Fibroblast of skin of left quadriceps (primary cell): ENCODE measurements at regions not wholly inside any gene's neighbourhood (a gene's known extent, or its start where the extent isn't known, plus 50 kb on each side); places are given as distances from the start of the nearest gene placed in this dataset.

Experiments
- DNase-seq, 2 experiments: peaks; one replicate each; pipeline ENCODE4 v3.0.0-alpha.2; 2013; ENCODE audit warnings: low read depth in 2 of 2

DNA sequence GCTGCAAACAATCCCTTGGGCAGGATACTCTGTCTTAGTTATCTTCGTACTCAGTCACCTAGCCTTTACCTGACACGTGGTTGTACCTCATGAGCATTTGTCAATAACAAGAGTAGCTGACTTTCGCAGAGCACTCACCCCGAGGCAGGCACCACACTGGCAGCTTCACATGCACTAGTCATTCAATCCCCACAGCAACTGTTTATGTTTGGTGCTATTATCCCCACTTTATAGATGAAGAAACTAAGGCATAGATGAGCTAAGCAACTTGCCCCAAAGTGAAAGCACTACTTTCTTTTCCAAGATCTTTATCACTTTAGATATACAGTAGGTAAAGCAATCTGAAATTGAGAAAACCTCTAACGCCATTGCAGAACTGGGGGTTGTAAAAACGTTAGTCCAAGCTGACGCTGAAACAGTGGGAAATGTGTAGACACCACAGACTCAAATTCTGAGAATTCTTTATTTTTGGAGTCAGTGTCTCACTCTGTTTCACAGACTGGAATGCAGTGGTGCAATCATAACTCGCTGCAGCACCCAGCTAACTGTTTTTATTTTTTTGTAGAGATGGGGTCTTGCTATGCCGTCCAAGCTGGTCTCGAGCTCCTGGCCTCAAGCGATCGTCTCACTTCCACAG is 446.0 kb downstream of the FOXO1 start:
- no peak for DNase-seq

DNA sequence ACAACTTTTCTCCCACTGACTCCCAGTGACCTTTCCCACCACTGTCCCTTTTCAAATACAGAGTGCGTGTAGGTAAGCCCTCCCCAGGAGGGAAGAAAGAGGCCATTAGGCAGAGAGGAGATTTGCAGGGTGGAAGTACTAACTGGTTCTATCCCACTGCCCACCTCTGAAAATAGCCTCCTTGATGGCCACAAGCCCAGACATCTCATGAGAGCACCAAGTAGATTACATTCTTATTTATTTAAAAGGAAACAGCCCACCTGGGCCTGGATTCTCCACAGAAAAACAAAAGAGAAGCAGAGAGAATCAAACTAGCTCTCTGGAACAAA is 445.3 kb downstream of the FOXO1 start:
- no peak for DNase-seq

DNA sequence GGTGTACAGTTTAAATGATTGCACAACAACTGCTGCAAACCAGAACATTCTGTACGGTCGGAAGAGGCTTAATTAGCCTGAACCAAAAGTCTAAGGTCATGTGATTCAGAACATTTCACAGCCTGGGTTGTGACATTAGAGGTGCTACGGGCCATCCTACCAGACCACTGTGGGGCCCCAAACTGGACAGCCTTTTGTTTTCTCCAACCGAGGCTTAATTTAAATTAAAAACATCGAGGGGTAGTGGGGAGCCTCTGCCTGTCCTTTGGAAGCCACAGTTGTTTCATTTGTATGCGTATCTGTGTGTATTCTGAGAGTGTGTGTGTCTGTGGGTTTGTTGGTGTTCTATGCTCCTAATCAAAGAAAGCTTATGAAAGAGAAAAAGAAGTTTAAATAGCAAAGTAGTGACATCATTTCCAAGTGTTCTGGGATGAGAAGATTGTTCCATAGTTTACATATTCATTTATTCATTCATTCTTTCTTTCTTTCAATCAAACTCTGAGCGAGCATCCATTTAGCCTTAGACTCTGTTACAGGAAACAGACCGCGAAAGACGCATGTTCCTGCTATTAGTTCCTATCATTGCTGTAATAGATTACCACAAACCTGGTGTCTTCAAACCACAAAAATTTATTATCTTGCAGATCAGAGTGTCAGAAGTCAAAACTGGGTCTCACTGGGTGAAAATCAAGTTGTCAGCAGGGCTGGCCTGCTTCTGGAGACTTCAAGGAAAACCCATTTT is 444.8 kb downstream of the FOXO1 start:
- peak; percentile 35 to 42 for DNase-seq

DNA sequence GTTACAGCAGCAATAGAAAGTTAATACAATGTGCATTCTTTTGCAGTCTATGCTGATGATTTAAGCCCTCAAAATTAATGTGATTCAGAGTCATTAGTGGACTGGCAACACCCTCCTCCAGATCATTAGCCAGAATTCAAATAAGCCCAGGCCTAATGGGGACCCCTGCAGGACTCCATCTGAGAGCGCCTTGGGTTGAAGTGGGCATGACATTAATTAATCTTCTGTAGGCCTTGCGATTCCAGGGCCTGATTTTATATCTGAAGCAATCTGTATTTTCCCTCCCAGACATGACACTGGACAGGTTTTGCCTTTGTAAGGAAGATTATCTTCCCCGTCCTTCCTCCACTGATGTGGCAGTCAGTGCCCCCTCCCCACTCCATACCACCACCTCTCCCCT is 442.9 kb downstream of the FOXO1 start:
- DNase-seq: no peak

DNA sequence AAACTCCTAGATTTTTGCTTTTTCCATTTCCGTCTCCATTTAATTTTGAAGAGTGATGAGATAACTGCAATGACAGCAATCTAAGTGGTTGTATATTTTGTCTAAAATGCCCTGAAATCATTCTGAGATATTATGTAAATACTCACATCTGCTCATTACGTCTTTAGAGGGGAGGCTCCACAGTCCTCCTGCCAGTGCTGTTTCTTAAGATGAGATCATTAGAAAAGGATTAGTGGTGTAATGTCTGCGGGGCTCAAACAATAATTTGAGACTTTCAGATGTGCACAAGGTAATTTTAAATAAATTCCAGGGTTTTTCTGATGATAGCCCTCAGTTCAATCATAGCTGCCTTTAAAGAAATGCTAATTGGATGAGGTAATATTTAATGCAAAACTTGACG is 437.9 kb downstream of the FOXO1 start:
- no peak for DNase-seq

DNA sequence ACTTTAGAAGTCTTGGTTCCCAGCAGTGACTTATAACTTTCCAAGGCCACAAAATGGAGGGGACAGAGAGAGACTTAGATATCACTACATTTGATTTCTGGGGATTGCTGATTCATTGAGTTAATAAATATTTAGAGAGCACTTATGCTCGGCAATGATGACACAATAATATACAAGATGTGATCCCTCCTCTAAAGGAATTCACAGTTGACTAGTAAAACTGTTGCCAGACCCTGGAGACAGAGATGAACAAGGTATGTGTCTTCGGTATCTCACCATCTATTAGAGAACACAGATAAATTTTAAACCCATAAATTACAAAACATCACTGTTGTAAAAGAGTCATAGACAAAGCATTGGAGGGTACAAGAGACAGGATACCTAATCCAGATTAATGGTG is 437.5 kb downstream of the FOXO1 start:
- no peak for DNase-seq

DNA sequence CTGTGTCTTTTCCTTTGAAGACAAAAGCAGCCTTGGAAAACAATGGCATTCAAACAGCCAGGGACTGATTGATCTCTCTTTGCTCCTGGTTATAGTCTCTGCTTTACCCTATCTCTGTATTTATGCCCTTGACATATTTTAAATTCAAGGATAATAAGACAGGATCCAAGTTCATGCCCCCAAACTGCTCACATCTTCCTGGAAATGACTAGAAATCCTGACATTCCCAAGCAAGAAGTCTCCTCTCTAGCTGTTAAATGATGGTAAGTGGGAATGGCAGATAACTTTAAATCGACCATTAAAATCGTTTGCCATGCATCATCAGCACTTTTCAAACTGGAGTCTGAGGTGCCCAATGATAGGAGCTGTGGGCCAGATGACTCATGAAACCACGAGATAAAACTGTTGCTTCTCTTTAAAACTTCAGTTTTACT is 435.6 kb downstream of the FOXO1 start:
- DNase-seq: peak; percentile 5 to 12

DNA sequence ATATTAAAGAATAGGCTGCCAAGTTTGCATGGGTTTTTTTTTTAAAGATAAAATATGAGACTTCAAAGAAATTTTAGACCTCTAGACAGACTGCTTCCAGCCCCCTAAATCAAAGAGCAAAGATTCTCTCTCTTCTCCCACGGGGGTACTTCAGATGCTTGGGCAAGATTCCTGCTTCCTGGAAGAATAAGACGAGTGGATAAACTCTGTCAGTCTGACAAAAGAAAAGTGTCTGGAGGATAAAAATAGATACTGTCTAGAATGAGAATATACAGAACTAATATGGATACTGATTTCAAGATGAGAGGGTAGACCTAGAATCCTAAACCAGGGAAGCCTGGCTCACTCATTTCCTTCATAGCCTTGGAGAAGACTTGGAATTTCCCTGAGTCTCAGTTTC is 435.1 kb downstream of the FOXO1 start:
- DNase-seq: peak; percentile 13 to 21

DNA sequence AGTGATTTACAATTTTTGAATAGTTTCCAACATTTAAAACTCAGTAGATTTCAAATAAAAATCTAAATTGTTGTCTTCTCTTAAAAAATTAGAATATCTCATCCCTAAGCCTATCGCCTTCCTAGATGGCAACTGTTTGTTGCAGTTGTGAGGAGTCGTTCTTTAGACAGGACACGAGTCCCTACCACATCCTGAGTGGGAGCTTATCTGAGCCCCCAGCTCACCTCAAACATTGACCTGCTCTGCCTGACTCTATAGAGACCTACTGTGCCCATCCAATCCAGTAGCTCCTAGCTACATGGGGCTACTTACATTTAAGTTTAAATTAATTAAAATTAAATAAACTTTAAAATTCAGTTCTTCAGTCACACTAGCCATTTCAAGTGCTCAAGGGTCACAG is 434.7 kb downstream of the FOXO1 start:
- no peak for DNase-seq

DNA sequence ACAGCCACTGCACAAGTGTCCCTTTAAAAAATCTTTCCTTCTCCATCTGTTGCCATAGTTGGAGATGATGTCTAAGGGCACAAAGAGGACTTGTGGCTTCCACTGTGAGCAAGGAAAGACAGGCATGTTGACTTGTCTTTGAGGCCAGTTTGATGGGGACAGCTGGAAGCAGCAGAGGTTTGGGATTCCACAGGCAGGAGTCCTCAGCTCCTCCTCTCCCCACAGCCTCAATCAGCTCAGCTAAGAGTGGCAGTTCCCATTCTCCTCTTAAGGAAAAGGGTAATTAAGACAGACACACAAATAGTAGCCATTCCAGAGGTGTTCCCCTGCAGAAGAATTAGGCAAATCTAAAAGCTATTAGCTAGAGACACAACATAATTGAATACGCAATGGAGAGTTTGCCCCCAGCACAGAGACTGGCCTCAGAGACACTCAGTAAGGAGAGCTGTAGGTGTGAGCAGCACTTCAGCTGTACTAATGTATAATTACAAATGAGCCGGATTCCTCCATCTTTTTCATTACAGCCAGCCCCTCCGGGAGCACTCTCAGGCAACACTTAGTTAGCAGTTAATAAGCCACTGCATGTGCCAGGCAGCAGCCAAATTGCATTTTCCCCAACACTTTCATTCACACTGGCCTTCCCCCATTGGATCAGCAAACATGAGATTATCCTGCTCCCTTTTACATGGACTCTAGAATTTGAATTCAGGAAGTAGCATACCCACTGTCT is 434.0 kb downstream of the FOXO1 start:
- no peak for DNase-seq

DNA sequence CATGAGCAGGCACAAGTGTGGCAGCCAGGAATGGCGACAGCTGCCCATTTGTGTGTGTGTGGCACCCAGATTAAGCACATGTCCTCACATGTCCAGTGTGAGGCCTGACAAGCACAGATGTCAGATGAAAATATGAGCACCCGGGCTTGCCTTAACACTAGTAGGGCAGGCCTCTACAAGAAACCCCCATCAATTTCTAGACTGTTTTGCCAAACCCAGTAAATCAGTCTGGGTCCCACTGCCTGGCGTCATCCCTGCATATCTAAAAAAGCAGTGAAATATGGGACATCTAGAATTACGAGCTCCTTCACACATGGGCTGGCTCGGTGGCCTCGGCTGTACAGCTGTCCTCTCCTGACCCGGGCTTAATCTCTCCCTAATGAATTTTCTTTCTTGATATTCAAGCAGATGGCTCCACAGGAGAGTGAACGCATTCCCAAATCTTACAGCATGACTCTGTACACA is 432.7 kb downstream of the FOXO1 start:
- DNase-seq: no peak

DNA sequence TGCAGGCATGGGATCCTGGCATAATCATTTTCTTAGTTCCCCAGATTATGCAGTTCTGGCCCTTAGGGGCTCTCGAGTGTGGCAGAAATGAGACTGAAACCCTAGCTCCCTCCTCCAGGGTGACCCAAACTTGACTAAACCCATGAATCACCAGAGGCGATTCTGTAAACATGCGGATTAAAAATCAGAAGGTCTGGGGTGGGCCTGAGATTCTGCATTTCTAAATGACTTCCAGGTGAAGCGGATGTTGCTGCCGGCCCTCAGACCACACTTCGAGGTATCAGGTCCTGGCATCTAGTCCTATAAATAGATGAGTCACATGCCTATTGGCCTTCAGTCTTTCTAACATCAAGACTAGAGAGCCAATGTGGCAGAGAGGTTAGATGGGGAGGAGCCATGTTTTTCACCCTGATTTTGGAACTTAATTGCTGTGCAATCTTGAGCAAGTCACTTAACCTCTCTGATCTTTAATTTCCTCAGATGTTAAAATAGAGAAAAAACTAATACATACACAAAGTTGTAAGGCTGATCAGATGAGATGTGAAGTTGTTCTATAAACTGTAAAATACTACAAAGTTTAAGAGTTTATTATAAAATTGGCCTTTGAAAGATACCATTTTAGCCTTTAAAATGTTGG is 431.2 kb downstream of the FOXO1 start:
- no peak for DNase-seq

DNA sequence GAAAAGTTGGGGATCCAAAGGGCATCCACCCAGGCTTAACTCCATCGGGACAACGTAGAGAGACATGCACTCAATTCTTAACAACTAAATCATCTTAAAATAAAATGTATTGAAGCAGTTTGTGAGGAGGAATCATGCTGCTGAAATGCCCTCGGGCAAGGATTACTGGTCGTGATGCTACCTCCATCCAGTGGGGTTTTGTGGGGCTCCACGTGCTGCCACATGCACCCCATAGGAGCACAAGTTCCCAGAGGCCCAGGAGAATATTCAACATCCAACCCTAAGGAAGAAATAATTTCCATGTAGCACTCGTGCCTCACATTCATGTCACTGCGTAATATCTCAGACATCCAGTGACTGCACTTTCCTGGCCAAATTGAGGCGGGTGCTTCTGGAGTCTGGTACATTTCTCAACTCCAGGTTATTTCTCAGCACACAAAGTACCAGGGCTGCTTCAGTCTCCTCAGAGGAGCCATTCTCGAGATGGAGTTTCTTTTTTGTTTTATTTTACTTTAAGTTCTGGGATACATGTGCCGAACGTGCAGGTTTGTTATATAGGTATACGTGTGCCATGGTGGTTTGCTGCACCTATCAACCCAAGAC is 429.8 kb downstream of the FOXO1 start:
- no peak for DNase-seq

DNA sequence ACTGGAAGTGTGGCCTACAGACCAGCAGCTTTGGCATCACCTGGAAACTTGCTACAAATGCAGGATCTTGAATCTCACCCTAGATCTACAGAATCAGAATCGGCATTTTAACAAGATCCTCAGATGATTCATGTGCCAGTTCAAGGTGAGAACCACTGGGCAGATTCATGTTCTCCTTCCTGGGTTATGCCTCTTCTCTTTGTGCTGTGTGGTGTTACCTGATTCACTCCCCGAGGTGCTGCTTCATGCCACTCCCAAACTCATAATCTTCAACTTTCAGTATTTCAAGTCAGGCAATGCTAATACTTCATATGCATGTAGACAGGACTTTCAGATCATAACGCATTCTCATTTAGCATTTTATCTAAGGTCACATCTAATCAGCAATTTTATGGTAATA is 427.7 kb downstream of the FOXO1 start:
- no peak for DNase-seq

DNA sequence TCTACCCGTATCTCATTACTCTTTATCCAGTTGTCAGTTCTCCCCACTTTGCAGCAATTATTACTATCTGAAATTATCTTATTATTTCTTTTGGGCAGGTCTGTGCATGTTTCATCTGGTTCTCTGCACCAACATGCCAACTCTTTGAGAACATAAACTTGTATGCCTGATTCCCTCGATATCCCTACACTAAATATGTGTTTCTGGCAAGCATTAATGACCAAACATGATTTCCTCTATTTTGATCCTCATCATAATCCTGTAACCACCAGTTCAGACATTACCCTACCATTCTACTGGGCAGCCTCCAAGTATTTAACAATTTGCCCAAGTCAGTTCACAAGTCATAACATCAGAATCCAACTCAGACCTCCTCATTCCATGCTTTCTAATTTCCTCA is 426.1 kb downstream of the FOXO1 start:
- no peak for DNase-seq

DNA sequence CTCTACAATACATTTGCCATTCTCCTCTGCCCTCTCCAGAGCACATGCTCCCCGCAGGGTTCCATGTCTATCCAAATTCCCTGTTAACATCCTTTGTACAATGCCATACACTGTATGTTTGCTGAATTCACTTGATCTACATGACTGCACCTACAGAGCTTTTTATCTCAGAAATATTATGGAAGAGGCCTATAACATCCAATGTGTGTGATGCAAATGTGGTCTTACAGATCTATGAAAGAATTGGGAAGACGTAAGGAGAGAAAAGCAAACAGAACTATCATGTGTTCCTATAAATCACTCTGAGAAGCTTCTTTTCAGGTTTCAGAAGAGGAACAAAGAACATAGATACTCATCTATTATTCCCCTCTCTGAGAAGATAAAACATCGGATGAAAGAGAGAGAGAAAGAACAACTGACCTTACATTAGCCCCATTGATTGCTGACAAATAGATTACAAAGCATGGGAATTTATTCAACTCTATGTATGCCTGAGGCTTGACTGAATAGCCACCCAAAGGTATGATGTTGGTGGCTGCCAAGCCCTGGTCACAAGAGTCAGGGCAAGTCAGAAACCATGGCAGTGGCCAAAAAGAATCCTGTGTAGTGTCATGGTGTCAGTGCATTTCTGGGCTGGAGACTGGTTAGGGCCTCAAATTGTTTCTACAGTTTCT is 425.2 kb downstream of the FOXO1 start:
- no peak for DNase-seq

DNA sequence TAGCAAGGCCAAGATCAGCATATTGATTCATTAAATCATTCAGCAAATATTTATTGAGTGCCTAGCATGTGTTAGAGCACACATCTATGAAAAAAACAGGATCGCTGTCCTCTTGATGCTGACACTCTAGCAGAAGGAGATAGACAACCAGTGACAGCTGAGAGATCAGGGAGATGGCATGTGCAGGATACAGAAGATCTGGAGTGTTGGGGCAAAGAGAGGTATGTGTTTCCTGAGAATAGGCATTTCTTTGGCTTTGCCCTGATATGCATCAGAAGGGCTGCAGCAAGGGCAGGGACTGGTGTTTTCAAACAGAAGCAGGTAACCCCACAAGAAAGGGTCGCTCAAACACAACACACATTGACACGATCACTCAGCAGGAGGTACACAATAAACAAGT is 423.4 kb downstream of the FOXO1 start:
- no peak for DNase-seq

DNA sequence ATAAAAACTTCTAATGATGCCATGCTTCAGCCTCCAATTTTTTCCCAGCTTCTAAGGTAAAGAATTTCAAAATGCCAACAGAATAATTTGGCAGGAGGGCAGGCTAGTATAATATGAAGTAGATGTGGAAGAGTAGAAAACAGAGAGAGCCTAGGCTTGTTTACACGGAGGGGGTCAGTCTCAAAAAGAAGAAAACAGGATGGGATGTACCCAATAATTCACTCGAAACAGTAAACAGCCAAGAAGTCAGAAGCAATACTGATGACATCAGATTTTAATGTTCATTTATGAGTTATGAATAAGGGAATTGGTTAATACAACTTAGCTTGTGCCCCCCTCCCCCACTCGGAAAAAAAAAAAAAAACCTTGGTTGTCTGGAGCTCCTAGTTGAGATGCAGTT is 422.5 kb downstream of the FOXO1 start:
- no peak for DNase-seq

DNA sequence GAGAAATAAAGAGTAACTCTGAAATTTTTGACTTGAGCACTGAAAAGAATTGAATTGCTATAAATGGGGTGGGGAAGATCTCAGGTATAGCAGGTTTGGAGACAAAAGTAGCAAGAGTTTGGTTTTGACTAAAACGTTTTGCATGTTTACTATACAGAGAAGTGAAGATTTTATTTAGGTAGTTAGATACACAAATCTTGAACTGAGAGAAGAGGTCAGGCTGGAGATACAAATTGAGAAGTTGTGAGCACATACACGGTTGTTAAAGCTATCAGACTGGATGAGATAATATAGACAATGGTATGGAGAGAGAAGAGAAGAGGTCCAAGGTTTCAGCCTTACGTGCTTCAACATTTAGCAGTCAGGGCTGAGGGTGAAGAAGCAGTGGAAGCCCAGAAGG is 420.9 kb downstream of the FOXO1 start:
- no peak for DNase-seq

DNA sequence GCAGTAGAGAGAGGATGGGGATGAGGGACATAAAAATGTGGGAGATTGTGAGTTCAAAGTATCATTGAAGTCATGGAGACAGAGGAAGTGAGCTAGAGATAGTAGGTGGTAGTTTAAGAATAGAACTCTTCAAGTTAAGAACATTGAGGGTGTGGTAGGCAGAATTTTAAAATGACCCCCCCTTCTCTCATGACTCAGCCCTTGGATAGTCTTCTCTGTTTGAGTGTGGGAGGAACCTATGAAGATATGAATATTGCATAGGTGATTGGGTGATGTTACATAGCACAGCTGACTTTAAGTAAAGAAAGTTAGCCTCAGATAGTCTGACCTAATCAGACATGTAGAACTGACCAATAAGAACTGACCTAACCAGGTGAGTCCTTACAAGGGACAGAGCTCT is 418.6 kb downstream of the FOXO1 start:
- DNase-seq: no peak

DNA sequence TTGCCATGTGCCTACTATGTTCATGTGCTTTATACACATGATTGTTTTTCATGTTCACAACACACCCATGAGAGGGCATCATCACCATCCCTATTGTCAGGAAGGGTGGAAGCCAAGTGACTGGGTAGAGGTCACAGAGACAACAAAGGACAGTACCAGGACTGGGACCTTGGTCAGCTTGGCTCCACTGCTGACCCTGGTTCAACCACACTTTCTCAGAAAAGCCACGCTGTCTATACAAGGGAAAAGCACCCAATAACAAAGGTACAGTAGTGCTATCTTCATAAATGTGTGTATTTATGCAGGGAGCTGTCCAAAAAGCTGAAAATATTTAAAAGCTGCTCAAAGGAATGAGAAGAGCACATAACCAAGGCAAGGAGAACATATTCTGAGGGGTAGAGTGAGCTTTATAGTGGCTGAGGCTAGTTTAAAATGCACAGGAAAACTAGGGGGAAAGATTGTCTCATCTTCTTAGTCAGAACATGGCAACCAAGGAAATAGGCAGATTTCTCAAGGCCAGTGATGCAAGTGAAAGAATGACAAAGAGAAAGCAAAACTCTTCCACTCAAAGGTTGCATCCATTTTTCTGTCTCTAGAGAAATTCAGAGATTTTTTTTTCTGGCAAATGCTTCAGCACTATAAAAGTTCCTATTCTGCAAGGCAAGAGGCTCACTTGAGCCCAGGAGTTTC is 415.0 kb downstream of the FOXO1 start:
- no peak for DNase-seq
